GM18858 (cell line): ENCODE measurements at regions not wholly inside any gene's neighbourhood (a gene's known extent, or its start where the extent isn't known, plus 50 kb on each side); places are given as distances from the start of the nearest gene placed in this dataset.
A peak's percentile ranks its signal among the peaks of the same experiment; 100 is the strongest.
"Not testable (repeated sequence)": the region's sequence is repeated elsewhere in the genome, so short reads cannot be mapped to it uniquely, and the experiment has no call there.

Source experiments
- ATAC-seq: cut with Tn5 transposase; IDR thresholded peaks from one replicate; pipeline ENCODE4 v1.9.1; 2021; ENCODE audit not compliant: unreplicated experiment

DNA sequence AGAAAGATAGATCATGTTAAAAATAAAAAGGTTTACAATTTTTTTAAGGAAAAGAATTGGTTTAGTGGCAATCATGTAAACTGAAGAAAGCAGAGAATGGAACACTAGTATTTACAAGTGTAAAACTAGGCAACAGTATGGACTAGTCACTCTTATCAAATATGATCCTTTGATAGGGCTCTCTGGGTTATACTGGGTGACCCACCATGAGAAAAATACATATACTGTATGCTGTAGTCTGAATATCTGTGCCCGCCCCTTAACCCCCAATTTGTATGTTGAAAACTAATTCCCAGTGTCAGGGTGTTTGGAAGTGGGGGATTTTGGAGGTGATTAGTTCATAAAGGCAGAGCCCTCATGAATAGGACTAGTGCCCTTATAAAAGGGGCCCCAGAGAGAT lies 236.8 kb upstream of the TARS1 start:
- ATAC-seq = no peak

- no peak for ATAC-seq
Measured at GRCh38 chr5:33205079-33205478, 235.7 kb upstream of the TARS1 start.

DNA sequence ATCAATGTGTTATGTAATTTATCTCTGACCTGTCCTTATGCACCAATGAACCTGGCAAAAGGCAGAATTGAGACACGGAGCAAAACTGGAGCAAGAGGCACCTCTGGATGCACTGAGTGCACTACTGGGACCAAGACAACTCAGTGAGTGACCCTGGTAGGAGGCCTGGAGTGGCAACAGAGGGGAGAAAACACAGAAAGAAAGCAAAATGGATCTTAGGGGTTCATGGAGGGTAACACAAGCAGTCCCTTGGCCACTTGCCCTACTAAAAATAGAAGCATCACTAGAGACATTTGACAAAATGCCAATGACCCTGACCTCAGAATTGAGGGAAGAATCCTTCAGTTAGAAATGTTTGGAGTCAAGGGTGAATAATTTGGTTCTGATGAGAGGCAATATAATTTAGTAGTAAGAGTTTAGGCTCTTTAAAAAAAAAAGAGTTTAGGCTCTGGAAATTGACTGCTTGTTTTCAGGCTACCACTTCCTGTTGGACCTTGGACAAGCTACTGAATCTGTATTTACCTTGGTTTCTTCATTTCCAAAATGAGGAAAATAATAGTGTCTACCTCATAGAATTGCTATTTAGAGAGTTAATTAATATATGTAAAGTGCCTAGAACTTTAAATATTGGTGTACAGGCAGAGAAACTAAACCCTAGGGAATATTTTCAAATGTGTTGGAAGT lies 234.9 kb upstream of the TARS1 start:
- ATAC-seq = no peak

DNA sequence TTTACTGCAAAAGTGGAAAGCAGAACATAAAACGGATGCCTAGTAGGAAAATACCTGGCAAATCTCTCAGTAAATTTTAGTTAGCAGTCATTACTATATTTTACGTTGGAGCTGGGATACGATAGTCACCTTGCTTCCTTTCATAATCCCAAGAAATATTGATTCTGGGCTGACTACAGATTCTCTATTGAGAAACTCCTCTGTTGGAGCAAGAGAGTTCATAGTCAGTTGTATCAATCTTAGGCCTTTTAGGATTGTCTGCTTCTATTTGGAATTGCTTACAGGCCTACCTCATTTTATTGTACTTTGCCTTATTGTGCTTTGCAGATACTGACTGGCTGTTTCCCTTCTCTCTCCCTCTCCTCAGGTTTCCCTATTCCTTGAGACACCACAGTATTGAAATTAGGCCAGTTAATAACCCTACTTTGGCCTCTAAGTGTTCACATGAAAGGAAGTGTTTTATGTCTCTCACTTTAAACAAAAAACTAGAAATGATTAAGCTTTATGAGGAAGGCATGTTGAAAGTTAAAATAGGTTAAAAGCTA lies 233.7 kb upstream of the TARS1 start:
- ATAC-seq = no peak

DNA sequence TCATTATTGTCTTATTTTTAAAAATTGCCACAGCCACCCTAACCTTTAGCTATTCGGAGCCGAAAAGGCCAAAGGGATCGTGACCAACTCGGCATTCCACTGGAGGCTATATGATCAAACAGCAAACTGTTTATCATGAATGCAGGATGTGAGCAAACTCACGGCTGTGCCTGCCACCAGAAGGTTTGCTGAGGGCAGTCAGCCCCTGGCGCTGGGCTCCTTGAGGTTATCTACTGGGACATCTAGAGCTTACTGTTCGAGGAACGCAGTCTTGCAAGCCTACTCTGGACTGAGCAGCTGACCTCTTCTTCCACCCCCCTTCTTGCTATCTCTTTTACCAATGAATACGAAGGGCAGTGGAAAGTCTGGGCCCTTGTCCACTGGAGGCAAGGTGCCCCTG lies 231.5 kb upstream of the TARS1 start:
- ATAC-seq = no peak

GRCh38 chr5:33210221-33210620 lies 230.5 kb upstream of the TARS1 start:
- ATAC-seq = not testable (repeated sequence)

DNA sequence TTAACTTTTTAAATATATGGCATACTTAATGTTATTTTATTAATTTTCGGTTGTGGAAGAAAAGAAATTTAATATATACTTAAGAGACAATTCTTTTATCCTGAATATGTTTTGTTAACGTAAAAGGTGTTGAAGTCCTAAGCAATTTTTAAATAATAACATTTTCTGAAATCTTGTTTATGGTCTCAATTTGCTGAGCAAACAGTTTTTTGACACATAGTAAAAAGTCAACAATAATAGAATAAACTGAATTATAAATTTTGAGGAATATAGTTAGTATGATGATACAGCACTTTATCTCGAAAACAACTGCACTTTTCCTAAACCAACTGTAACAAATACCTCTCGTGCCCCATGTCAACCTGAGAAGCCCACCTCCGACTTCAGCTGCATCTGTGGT lies 229.8 kb upstream of the TARS1 start:
- no peak for ATAC-seq

DNA sequence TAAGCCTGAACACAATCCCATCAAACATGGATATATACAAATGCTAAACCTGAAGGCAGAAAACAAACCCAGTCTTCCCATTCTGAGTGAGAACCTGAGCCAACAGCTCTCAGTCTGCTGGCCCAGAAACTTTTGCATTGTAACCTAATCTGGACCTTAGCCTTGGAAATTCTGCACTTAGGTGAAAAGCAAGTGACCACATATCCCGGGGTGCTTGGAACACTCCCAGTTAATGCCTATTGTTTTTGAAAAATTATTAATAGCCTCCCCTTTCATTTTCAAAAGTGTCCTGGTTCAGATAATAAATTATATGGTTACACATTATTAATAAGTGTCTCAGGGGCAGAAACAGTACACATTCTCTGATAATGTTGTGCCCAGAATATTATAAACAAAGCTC lies 228.3 kb upstream of the TARS1 start:
- no peak for ATAC-seq

GRCh38 chr5:33212900-33213299 lies 227.9 kb upstream of the TARS1 start:
- ATAC-seq = no peak

- ATAC-seq = no peak
Measured at GRCh38 chr5:33223563-33224284, 217.0 kb upstream of the TARS1 start.

DNA sequence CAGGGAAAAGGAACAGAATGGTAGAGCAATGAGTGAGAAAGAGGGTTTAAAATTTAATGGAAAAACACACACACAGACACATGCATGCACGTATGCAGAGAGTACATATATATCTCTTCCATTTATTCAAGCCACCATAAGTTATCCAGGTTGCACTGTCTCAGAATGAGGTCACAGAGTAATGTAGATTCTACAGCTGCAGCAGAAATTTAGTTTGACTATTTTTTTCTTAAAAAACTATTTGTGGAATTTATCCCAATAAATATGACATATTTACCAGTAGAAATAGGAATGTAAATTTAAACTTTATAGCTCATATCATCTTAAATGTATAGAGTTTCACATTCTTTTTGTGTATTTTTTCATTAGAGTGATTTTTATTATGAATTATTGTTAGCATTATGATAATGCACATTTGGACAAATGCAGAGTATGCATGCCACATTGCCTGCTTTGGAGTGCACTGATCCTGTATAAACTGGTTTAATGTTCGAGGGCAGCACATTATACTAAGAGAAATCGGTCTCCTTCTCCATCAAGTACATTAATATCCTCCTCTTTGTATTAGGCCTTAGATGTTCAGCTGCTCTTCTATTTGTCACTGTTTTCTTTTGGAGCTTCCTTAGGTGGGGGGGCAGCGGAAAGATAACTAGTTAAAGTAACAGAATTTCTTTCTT lies 216.3 kb upstream of the TARS1 start:
- no peak for ATAC-seq

GRCh38 chr5:33227247-33227646 lies 213.5 kb upstream of the TARS1 start:
- no peak for ATAC-seq

DNA sequence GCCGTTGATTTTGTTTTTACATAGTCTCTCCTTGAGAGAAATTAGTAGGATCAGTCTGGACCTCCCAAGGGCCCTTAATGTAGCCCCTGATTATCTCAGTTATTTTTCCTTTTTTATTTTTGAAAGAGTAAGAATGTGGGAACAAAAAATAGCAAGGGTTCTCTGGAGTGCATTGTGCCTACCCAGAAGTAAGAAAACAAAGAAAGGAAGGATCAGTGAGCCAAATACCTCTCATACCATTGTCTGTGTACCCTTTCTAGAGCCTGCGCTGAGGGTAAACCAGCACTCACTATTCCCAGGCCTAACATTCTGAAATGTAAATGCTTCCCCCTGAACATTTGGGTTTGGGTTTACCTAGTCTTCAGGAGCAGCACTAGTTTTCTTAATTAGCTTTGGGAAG lies 213.0 kb upstream of the TARS1 start:
- no peak for ATAC-seq

DNA sequence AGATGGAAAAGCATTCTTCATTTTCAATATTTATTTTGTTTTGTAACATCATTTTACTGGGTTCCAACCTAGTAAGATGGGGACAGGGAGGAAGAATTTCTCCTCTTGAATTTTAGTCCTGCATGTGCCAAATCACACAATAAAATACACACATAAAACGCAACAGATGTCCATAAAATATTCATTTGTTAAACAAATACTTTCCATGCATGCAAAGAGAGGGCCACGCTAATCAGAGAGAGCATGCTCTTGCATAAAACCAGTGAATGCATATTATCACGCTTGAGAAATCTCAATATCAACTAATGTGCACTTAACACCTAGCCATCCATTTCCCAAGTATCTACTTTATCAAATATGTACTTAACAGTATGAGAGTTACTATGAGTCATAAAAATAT lies 212.6 kb upstream of the TARS1 start:
- ATAC-seq = no peak

- no peak for ATAC-seq
Measured at GRCh38 chr5:33229216-33229615, 211.5 kb upstream of the TARS1 start.

DNA sequence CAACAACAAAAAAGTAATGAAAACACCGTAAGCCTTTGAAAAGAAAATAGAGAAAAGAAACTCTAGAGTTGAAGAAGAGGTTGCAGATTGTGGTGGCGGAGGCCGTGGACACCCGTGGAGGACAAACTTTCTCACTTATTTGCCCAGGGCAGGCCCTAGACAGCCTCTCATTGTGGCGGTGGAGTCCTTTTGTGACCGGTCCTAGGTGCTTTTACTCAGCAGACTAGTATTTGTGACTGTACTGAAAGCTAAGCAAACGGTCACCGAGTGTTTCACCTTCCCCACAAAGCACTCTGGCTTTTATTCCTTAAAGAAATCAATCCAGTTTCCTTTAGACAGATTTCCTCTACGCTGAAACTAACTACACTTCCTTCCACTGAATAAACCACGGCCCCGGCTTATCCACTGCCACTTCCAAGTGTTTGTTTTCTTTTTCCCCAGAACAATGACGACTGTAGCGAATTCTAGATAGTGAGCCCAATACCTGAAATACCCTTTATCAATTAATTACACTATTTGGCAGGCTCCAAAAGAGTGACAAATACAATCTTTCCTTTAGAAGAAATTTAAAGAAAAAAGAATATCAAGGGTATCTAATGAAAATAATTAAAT lies 210.2 kb upstream of the TARS1 start:
- ATAC-seq = no peak

DNA sequence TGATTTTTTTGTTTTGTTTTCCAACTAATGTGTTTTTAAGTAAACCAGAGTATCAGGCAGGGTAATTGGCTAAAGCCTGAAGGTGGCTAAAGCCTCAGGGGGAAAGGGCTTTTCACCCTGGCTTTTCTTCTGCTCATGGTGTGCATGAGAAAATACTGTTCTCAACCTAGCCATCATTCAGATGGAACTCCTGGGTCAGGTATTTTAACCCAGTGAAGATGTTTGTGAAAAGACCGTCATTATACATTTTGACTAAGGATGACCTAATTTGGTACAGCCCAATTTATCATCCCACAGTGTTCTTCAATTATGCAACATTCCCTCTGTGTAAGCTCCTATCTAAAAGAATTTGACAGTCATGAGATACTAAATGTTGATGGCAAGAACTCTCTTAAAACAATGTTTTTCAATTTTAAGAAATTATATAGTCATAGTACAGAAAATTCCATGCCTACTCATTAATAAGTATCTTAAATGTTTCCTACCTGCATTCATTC lies 209.5 kb upstream of the TARS1 start:
- no peak for ATAC-seq

DNA sequence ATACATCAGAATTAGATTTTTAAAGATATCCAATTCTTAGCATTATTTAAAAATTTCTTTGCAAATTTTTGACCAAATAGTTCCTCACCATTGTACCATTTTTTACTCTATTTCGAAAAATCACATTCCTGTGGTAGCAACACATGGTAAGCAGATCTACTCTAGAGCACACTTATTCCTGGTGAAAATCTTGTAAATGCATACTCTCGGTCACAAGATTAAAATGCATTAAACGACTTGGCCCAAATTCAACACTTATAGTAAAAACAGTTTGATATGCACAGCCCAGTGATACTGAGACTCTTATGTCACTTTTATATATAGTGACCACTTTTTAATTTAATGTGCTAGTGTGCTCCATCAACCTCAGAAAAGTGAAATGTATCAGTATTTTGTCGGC lies 208.8 kb upstream of the TARS1 start:
- ATAC-seq = no peak

DNA sequence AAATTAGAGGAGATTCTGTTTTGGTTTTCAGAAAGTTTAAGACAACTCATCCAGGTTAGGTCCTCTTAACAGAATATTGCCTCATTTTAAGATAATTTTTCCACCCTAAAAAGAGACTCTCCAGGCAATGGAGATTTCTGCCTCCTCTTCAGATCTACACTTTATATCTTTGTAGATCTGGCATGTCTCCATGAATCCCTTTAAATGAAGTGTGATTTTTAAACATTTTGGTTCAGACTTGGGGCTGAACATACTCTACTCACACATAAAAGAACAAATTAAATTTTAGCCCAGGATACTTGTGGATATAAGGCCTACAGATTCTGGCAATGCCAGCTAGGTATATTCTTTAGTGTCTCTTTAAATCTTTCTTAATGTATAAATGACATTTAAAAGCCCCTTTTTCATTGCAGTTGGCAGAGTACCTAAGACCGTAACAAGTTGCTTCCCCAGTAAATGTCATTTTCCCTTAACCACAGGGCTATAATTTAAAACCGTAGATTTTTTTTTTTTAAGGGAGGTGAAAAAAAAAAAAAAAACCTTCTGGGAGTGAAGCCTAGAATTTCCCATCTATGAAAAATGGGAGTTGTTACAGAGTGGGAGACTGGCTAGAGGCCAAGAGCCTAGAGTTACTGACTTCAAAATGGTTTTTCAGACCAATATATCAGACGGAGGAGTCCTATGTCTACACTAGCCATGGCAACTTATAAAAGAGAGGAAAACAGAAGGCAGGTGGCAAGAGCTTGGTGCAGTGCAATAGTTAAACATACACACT lies 207.8 kb upstream of the TARS1 start:
- ATAC-seq = no peak

- ATAC-seq = no peak
Measured at GRCh38 chr5:33235304-33235703, 205.5 kb upstream of the TARS1 start.

GRCh38 chr5:33235824-33236223 lies 204.9 kb upstream of the TARS1 start:
- peak; percentile 65 for ATAC-seq
